GM23248 (cell line): ENCODE measurements at regions not wholly inside any gene's neighbourhood (a gene's known extent, or its start where the extent isn't known, plus 50 kb on each side); places are given as distances from the start of the nearest gene placed in this dataset.

Experiments used
- EZH2 ChIP-seq: fragments of 200-600 bp; sonication (generic); IDR thresholded peaks from 2 replicates; pipeline ENCODE4 v1.6.1; 2018; ENCODE audit warnings: antibody characterized with exemption, mild to moderate bottlenecking; ENCODE audit not compliant: insufficient read depth, poor library complexity, severe bottlenecking
- EZH2phosphoT487 ChIP-seq: fragments of 200-600 bp; sonication (generic); IDR thresholded peaks from 2 replicates; pipeline ENCODE4 v1.6.1; 2018; ENCODE audit warnings: antibody characterized with exemption, moderate library complexity, mild to moderate bottlenecking, low read depth; ENCODE audit not compliant: insufficient read depth

GRCh38 chr15:88397506-88397905 lies 69.7 kb downstream of the MRPL46 start:
- TF ChIP-seq EZH2 (no peak), EZH2phosphoT487 (no peak)
